MM.1S (cell line): ENCODE measurements at regions not wholly inside any gene's neighbourhood (a gene's known extent, or its start where the extent isn't known, plus 50 kb on each side); places are given as distances from the start of the nearest gene placed in this dataset.

Experiments used
- DNase-seq: peaks from one replicate; pipeline ENCODE4 v3.0.0-alpha.2; 2015
- H2AFZ ChIP-seq: fragments of 300-600 bp; sonication (generic); 2 replicates; pipeline ENCODE4 v1.6.0; 2016; ENCODE audit warnings: antibody characterized with exemption, low read length
- H3F3A ChIP-seq: fragments of 300-600 bp; sonication (generic); 2 replicates; pipeline ENCODE4 v1.6.1; 2016; ENCODE audit warnings: mild to moderate bottlenecking, antibody characterized with exemption, low read length, moderate library complexity, mixed read lengths; ENCODE audit not compliant: insufficient read depth
- H3K27ac ChIP-seq: fragments of 300-600 bp; sonication (generic); 2 replicates; pipeline ENCODE4 v1.5.1; 2016; ENCODE audit warnings: mild to moderate bottlenecking, low read length
- H3K27me3 ChIP-seq: fragments of 300-600 bp; sonication (generic); replicated peaks from 2 replicates; pipeline ENCODE4 v1.6.0; 2016; ENCODE audit warnings: low read length; ENCODE audit not compliant: insufficient read depth
- H3K36me3 ChIP-seq: fragments of 300-600 bp; sonication (generic); replicated peaks from 2 replicates; pipeline ENCODE4 v1.6.1; 2016; ENCODE audit warnings: mild to moderate bottlenecking, low read length, mixed read lengths; ENCODE audit not compliant: insufficient read depth
- H3K4me1 ChIP-seq: fragments of 300-600 bp; sonication (generic); 2 replicates; pipeline ENCODE4 v1.6.1; 2016; ENCODE audit warnings: low read length, mixed read lengths
- H3K4me2 ChIP-seq: fragments of 300-600 bp; sonication (generic); 2 replicates; pipeline ENCODE4 v1.6.0; 2016; ENCODE audit warnings: low read depth, low read length
- H3K4me3 ChIP-seq: fragments of 300-600 bp; sonication (generic); 2 replicates; pipeline ENCODE4 v1.5.1; 2016; ENCODE audit warnings: low read length, mixed read lengths
- H3K79me2 ChIP-seq: fragments of 300-600 bp; sonication (generic); 2 replicates; pipeline ENCODE4 v1.6.1; 2016; ENCODE audit warnings: mixed run types, low read length, mixed read lengths
- H3K9ac ChIP-seq: fragments of 300-600 bp; sonication (generic); 2 replicates; pipeline ENCODE4 v1.6.1; 2016; ENCODE audit warnings: low read length, mixed read lengths
- H3K9me2 ChIP-seq: fragments of 300-600 bp; sonication (generic); replicated peaks from 2 replicates; pipeline ENCODE4 v1.6.1; 2016; ENCODE audit warnings: mild to moderate bottlenecking, low read length, mixed read lengths; ENCODE audit not compliant: insufficient read depth
- H3K9me3 ChIP-seq: fragments of 300-600 bp; sonication (generic); replicated peaks from 2 replicates; pipeline ENCODE4 v1.6.1; 2016; ENCODE audit warnings: mild to moderate bottlenecking, low read length, mixed read lengths; ENCODE audit not compliant: insufficient read depth
- H4K20me1 ChIP-seq: fragments of 300-600 bp; sonication (generic); 2 replicates; pipeline ENCODE4 v1.6.1; 2016; ENCODE audit warnings: mild to moderate bottlenecking, low read length, moderate library complexity, mixed read lengths; ENCODE audit not compliant: insufficient read depth
- EZH2 ChIP-seq: fragments of 300-600 bp; sonication (generic); optimal IDR thresholded peaks from 2 replicates; pipeline ENCODE3; 2017; ENCODE audit warnings: low read depth, mild to moderate bottlenecking, antibody characterized with exemption, low read length, mixed read lengths
- EZH2phosphoT487 ChIP-seq: fragments of 300-600 bp; sonication (generic); IDR thresholded peaks from 2 replicates; pipeline ENCODE4 v1.6.1; 2018; ENCODE audit warnings: antibody characterized with exemption, low read length
- TF ChIP-seq, protein P1 (sequence below): fragments of 300-600 bp; sonication (generic); IDR thresholded peaks from 2 replicates; pipeline ENCODE4 v1.5.1; 2016; ENCODE audit warnings: antibody characterized with exemption, low read length, mixed read lengths

- peaks cover 3% of the 10 kb centered on the region; the same call in 1 of the 2 replicates for H3K4me1 ChIP-seq
- H3F3A ChIP-seq, result no peaks in the 10 kb centered on the region
- no peak overlapping the region for H3K9ac ChIP-seq
- no peak overlapping the region for H3K4me3 ChIP-seq
- H3K36me3 ChIP-seq, result no peaks in the 10 kb centered on the region
- H3K9me2 ChIP-seq, result no peaks in the 10 kb centered on the region
- no peaks in the 10 kb centered on the region for H4K20me1 ChIP-seq
- no peak overlapping the region for H3K4me2 ChIP-seq
- no peaks in the 10 kb centered on the region for H3K27me3 ChIP-seq
- no peak for DNase-seq
- H3K79me2 ChIP-seq, result no peaks in the 10 kb centered on the region
- TF ChIP-seq, protein P1, sequence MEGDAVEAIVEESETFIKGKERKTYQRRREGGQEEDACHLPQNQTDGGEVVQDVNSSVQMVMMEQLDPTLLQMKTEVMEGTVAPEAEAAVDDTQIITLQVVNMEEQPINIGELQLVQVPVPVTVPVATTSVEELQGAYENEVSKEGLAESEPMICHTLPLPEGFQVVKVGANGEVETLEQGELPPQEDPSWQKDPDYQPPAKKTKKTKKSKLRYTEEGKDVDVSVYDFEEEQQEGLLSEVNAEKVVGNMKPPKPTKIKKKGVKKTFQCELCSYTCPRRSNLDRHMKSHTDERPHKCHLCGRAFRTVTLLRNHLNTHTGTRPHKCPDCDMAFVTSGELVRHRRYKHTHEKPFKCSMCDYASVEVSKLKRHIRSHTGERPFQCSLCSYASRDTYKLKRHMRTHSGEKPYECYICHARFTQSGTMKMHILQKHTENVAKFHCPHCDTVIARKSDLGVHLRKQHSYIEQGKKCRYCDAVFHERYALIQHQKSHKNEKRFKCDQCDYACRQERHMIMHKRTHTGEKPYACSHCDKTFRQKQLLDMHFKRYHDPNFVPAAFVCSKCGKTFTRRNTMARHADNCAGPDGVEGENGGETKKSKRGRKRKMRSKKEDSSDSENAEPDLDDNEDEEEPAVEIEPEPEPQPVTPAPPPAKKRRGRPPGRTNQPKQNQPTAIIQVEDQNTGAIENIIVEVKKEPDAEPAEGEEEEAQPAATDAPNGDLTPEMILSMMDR, result no peak
- TF ChIP-seq EZH2 (no peak), EZH2phosphoT487 (no peak)
- H3K27ac ChIP-seq, result no peak overlapping the region
- H2AFZ ChIP-seq, result no peak overlapping the region
- no peaks in the 10 kb centered on the region for H3K9me3 ChIP-seq
Observed at GRCh38 chr4:166274136-166274761, 401.2 kb downstream of the TLL1 start.

DNA sequence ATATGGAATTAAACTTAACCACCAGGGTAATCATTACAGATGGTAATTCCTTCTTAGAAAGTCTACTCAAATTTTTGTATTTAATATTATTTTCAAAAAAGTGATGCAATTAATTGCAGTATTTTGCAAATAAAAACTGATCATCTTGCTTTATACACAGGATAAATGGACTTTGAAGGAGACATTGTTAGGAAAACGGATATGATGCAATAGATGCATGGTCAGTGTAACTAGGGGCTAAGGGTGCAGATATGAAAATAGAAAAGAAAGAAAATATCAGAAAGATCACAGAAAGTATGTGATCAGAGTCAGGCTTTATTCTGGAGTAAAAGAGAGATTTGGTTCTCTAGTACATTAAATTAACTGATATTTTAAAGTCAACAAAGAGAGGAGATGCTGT, 401.7 kb downstream of the TLL1 start:
- H3K27ac ChIP-seq, result no peak overlapping the region
- no peak overlapping the region for H2AFZ ChIP-seq
- DNase-seq, result no peak
- no peaks in the 10 kb centered on the region for H3K36me3 ChIP-seq
- TF ChIP-seq, protein P1, result no peak
- TF ChIP-seq EZH2phosphoT487 (no peak), EZH2 (no peak)
- H4K20me1 ChIP-seq, result no peaks in the 10 kb centered on the region
- no peaks in the 10 kb centered on the region for H3K9me2 ChIP-seq
- no peaks in the 10 kb centered on the region for H3F3A ChIP-seq
- no peaks in the 10 kb centered on the region for H3K79me2 ChIP-seq
- no peak overlapping the region for H3K4me2 ChIP-seq
- no peak overlapping the region for H3K4me3 ChIP-seq
- no peaks in the 10 kb centered on the region for H3K27me3 ChIP-seq
- H3K4me1 ChIP-seq, result peaks cover 4% of the 10 kb centered on the region; the same call in 1 of the 2 replicates
- H3K9ac ChIP-seq, result no peak overlapping the region
- no peaks in the 10 kb centered on the region for H3K9me3 ChIP-seq

DNA sequence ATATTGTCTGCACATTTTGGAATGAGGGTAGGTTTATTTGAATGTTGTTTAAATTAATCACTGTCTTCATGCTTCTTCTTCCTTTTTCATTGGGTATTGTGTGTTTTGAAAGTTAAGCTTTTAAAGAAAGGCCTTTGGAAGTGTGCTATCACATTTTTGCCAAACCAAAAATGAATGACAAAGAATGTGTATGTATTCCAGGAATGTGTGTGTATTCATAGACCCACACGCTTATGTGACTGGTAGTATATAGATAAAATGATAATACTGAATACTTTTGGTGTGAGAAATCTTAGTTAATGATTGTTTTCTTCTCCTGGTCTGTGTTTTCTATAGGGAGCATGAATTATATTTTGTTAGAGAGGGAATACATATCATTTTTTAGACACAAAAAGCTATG, 404.4 kb downstream of the TLL1 start:
- no peaks in the 10 kb centered on the region for H3K9me2 ChIP-seq
- no peaks in the 10 kb centered on the region for H4K20me1 ChIP-seq
- no peaks in the 10 kb centered on the region for H3F3A ChIP-seq
- H3K79me2 ChIP-seq, result no peaks in the 10 kb centered on the region
- TF ChIP-seq, protein P1, result no peak
- TF ChIP-seq EZH2 (no peak), EZH2phosphoT487 (no peak)
- no peak for DNase-seq
- no peak overlapping the region for H3K9ac ChIP-seq
- H3K27me3 ChIP-seq, result no peaks in the 10 kb centered on the region
- H3K4me3 ChIP-seq, result no peak overlapping the region
- H2AFZ ChIP-seq, result no peak overlapping the region
- no peak overlapping the region for H3K4me2 ChIP-seq
- no peak overlapping the region for H3K27ac ChIP-seq
- H3K9me3 ChIP-seq, result no peaks in the 10 kb centered on the region
- H3K36me3 ChIP-seq, result no peaks in the 10 kb centered on the region
- peaks cover 4% of the 10 kb centered on the region; the same call in 1 of the 2 replicates for H3K4me1 ChIP-seq
